Neural progenitor cell (in vitro differentiated cells): ENCODE measurements at regions not wholly inside any gene's neighbourhood (a gene's known extent, or its start where the extent isn't known, plus 50 kb on each side); places are given as distances from the start of the nearest gene placed in this dataset.

ENCODE experiments used
- DNase-seq: peaks from one replicate; pipeline ENCODE4 v3.0.0-alpha.2; 2016; ENCODE audit warnings: low spot score
- H2AFZ ChIP-seq: fragments of 200-600 bp; sonication (generic); replicated peaks from 2 replicates; pipeline ENCODE4 v1.6.1; 2016; ENCODE audit warnings: antibody characterized with exemption
- H3F3A ChIP-seq: fragments of 200-600 bp; sonication (generic); 2 replicates; pipeline ENCODE4 v1.6.1; 2016; ENCODE audit warnings: antibody characterized with exemption, low read depth
- H3K27ac ChIP-seq: fragments of 200-600 bp; sonication (generic); 2 replicates; pipeline ENCODE4 v1.5.1; 2016; ENCODE audit warnings: mild to moderate bottlenecking
- H3K27me3 ChIP-seq: fragments of 200-600 bp; sonication (generic); 2 replicates; pipeline ENCODE4 v1.6.1; 2016; ENCODE audit warnings: mild to moderate bottlenecking, moderate library complexity
- H3K36me3 ChIP-seq: fragments of 200-600 bp; sonication (generic); 2 replicates; pipeline ENCODE4 v1.5.1; 2016
- H3K4me1 ChIP-seq: fragments of 200-600 bp; sonication (generic); 2 replicates; pipeline ENCODE4 v1.6.1; 2016; ENCODE audit warnings: mixed run types
- H3K4me2 ChIP-seq: fragments of 200-600 bp; sonication (generic); 2 replicates; pipeline ENCODE4 v1.6.1; 2016
- H3K4me3 ChIP-seq: fragments of 200-600 bp; sonication (generic); 2 replicates; pipeline ENCODE4 v1.5.1; 2016
- H3K79me2 ChIP-seq: fragments of 200-600 bp; sonication (generic); 2 replicates; pipeline ENCODE4 v1.6.1; 2016; ENCODE audit warnings: low read depth
- H3K9ac ChIP-seq: fragments of 200-600 bp; sonication (generic); 2 replicates; pipeline ENCODE4 v1.6.1; 2016
- H3K9me3 ChIP-seq: fragments of 200-600 bp; sonication (generic); 2 replicates; pipeline ENCODE4 v1.5.1; 2016; ENCODE audit warnings: low read depth
- H4K20me1 ChIP-seq: fragments of 200-600 bp; sonication (generic); 2 replicates; pipeline ENCODE4 v1.6.1; 2016; ENCODE audit warnings: low read depth
- H3K27ac Mint-ChIP-seq: 3 replicates; pipeline ENCODE4 v1.8.0; 2021; ENCODE audit warnings: mixed read lengths
- H3K27me3 Mint-ChIP-seq: 2 replicates; pipeline ENCODE4 v1.8.0; 2022; ENCODE audit warnings: low read depth, mild to moderate bottlenecking, inconsistent platforms, moderate library complexity, mixed read lengths; ENCODE audit not compliant: insufficient read depth
- H3K36me3 Mint-ChIP-seq: 3 replicates; pipeline ENCODE4 v1.8.0; 2021; ENCODE audit warnings: mixed read lengths
- H3K4me1 Mint-ChIP-seq: 3 replicates; pipeline ENCODE4 v1.8.0; 2021; ENCODE audit warnings: mixed read lengths
- H3K4me3 Mint-ChIP-seq: 3 replicates; pipeline ENCODE4 v1.8.0; 2021; ENCODE audit warnings: mild to moderate bottlenecking, moderate library complexity, mixed read lengths
- H3K9me3 Mint-ChIP-seq: 3 replicates; pipeline ENCODE4 v1.8.0; 2020; ENCODE audit warnings: mixed read lengths
- CTCF ChIP-seq: fragments of 200-600 bp; sonication (generic); IDR thresholded peaks from 2 replicates; pipeline ENCODE4 v1.5.1; 2017; ENCODE audit warnings: antibody characterized with exemption, mild to moderate bottlenecking
- EZH2 ChIP-seq: fragments of 200-600 bp; sonication (generic); IDR thresholded peaks from 2 replicates; pipeline ENCODE4 v1.6.1; 2017; ENCODE audit warnings: antibody characterized with exemption, mild to moderate bottlenecking, moderate library complexity
- EZH2phosphoT487 ChIP-seq: fragments of 200-600 bp; sonication (generic); IDR thresholded peaks from 2 replicates; pipeline ENCODE4 v1.6.1; 2017; ENCODE audit warnings: antibody characterized with exemption

- H3K9ac ChIP-seq = no peak overlapping the region
- TF ChIP-seq EZH2phosphoT487 (no peak), CTCF (no peak), EZH2 (no peak)
Observed at GRCh38 chr2:19124135-19124534, 234.3 kb downstream of the OSR1 start.

GRCh38 chr2:19123556-19123955 lies 234.9 kb downstream of the OSR1 start:
- Histone ChIP-seq H3K27me3 (no peaks in the 10 kb centered on the region), H3F3A (no peaks in the 10 kb centered on the region), H3K27ac (no peak overlapping the region), H3K4me1 (peaks cover 24% of the 10 kb centered on the region), H3K9me3 (no peaks in the 10 kb centered on the region), H4K20me1 (no peaks in the 10 kb centered on the region), H3K4me2 (no peak overlapping the region), H3K9ac (no peak overlapping the region), H3K4me3 (no peak overlapping the region), H3K36me3 (no peaks in the 10 kb centered on the region), H3K79me2 (no peaks in the 10 kb centered on the region), H2AFZ (no peak overlapping the region)
- Mint-ChIP-seq H3K27ac (no peak overlapping the region), H3K9me3 (no peaks in the 10 kb centered on the region), H3K27me3 (no peaks in the 10 kb centered on the region), H3K4me3 (no peak overlapping the region), H3K4me1 (peaks cover 23% of the 10 kb centered on the region), H3K36me3 (no peaks in the 10 kb centered on the region)
- TF ChIP-seq EZH2phosphoT487 (no peak), EZH2 (no peak), CTCF (no peak)
- DNase-seq = no peak

More at GRCh38 chr2:19124135-19124534, 234.3 kb downstream of the OSR1 start:
- H2AFZ ChIP-seq = no peak overlapping the region
- Mint-ChIP-seq H3K27ac (no peak overlapping the region), H3K9me3 (no peaks in the 10 kb centered on the region), H3K27me3 (no peaks in the 10 kb centered on the region), H3K36me3 (no peaks in the 10 kb centered on the region), H3K4me1 (peaks cover 21% of the 10 kb centered on the region), H3K4me3 (no peak overlapping the region)
- no peak overlapping the region for H3K27ac ChIP-seq
- no peak overlapping the region for H3K4me2 ChIP-seq
- H3F3A ChIP-seq = no peaks in the 10 kb centered on the region
- DNase-seq = no peak
- no peak overlapping the region for H3K4me3 ChIP-seq
- H3K27me3 ChIP-seq = no peaks in the 10 kb centered on the region
- H4K20me1 ChIP-seq = no peaks in the 10 kb centered on the region
- H3K79me2 ChIP-seq = no peaks in the 10 kb centered on the region
- peaks cover 24% of the 10 kb centered on the region for H3K4me1 ChIP-seq
- no peaks in the 10 kb centered on the region for H3K9me3 ChIP-seq
- H3K36me3 ChIP-seq = no peaks in the 10 kb centered on the region

- H3K4me1 Mint-ChIP-seq = peaks cover 23% of the 10 kb centered on the region
- no peak overlapping the region for H3K4me3 ChIP-seq
- peaks cover 2% of the 10 kb centered on the region for H3K27me3 Mint-ChIP-seq
- H3F3A ChIP-seq = no peaks in the 10 kb centered on the region
- no peaks in the 10 kb centered on the region for H3K27me3 ChIP-seq
- H3K4me2 ChIP-seq = no peak overlapping the region
- H3K4me1 ChIP-seq = peaks cover 24% of the 10 kb centered on the region
- H3K9ac ChIP-seq = no peak overlapping the region
- no peak overlapping the region for H3K4me3 Mint-ChIP-seq
- H3K9me3 ChIP-seq = no peaks in the 10 kb centered on the region
- H3K27ac ChIP-seq = no peak overlapping the region
- H3K27ac Mint-ChIP-seq = no peak overlapping the region
- H3K9me3 Mint-ChIP-seq = peaks cover 7% of the 10 kb centered on the region
- H4K20me1 ChIP-seq = no peaks in the 10 kb centered on the region
- no peaks in the 10 kb centered on the region for H3K79me2 ChIP-seq
- DNase-seq = no peak
- no peaks in the 10 kb centered on the region for H3K36me3 Mint-ChIP-seq
- TF ChIP-seq CTCF (no peak), EZH2phosphoT487 (no peak), EZH2 (no peak)
- no peaks in the 10 kb centered on the region for H3K36me3 ChIP-seq
- H2AFZ ChIP-seq = no peak overlapping the region
Observed at GRCh38 chr2:19122220-19122619, 236.2 kb downstream of the OSR1 start.
